Endothelial cell (in vitro differentiated cells): ENCODE measurements at regions not wholly inside any gene's neighbourhood (a gene's known extent, or its start where the extent isn't known, plus 50 kb on each side); places are given as distances from the start of the nearest gene placed in this dataset.

Source experiments
- DNase-seq: peaks from one replicate; pipeline ENCODE4 v3.0.0; 2021; ENCODE audit warnings: low spot score
- H3K27ac Mint-ChIP-seq: one replicate; pipeline ENCODE4 v1.8.0; 2021; ENCODE audit warnings: mixed read lengths, inconsistent platforms; ENCODE audit not compliant: unreplicated experiment
- H3K27me3 Mint-ChIP-seq: one replicate; pipeline ENCODE4 v1.8.0; 2021; ENCODE audit warnings: mild to moderate bottlenecking, moderate library complexity, mixed read lengths, inconsistent platforms; ENCODE audit not compliant: unreplicated experiment
- H3K36me3 Mint-ChIP-seq: one replicate; pipeline ENCODE4 v1.8.0; 2021; ENCODE audit warnings: mild to moderate bottlenecking, low read depth, mixed read lengths, inconsistent platforms; ENCODE audit not compliant: unreplicated experiment
- H3K4me1 Mint-ChIP-seq: one replicate; pipeline ENCODE4 v1.8.0; 2021; ENCODE audit warnings: mild to moderate bottlenecking, mixed read lengths, inconsistent platforms; ENCODE audit not compliant: unreplicated experiment
- H3K4me3 Mint-ChIP-seq: one replicate; pipeline ENCODE4 v1.8.0; 2021; ENCODE audit warnings: mild to moderate bottlenecking, mixed read lengths, inconsistent platforms; ENCODE audit not compliant: unreplicated experiment
- H3K9me3 Mint-ChIP-seq: one replicate; pipeline ENCODE4 v1.8.0; 2021; ENCODE audit warnings: mixed read lengths, inconsistent platforms; ENCODE audit not compliant: unreplicated experiment
- CTCF ChIP-seq: fragments of 200-600 bp; sonication (generic); IDR thresholded peaks from one replicate; pipeline ENCODE4 v1.5.0; 2021; ENCODE audit warnings: antibody characterized with exemption; ENCODE audit not compliant: unreplicated experiment

- Mint-ChIP-seq H3K4me3 (no peak overlapping the region), H3K9me3 (peaks cover 6% of the 10 kb centered on the region), H3K36me3 (peaks cover 8% of the 10 kb centered on the region), H3K27ac (no peak overlapping the region), H3K4me1 (no peaks in the 10 kb centered on the region), H3K27me3 (peaks cover 6% of the 10 kb centered on the region)
- no peak for TF ChIP-seq CTCF
- DNase-seq, result no peak
Observed at GRCh38 chr2:9738062-9738461, 105.2 kb upstream of the TAF1B start.

- DNase-seq, result no peak
- Mint-ChIP-seq H3K27me3 (peaks cover 8% of the 10 kb centered on the region), H3K4me1 (no peaks in the 10 kb centered on the region), H3K4me3 (no peak overlapping the region), H3K27ac (no peak overlapping the region), H3K36me3 (peaks cover 8% of the 10 kb centered on the region), H3K9me3 (peaks cover 6% of the 10 kb centered on the region)
- no peak for TF ChIP-seq CTCF
Observed at GRCh38 chr2:9738535-9739496, 104.5 kb upstream of the TAF1B start.

- Mint-ChIP-seq H3K27ac (no peak overlapping the region), H3K4me3 (no peak overlapping the region), H3K4me1 (no peaks in the 10 kb centered on the region), H3K27me3 (peaks cover 8% of the 10 kb centered on the region), H3K9me3 (peaks cover 6% of the 10 kb centered on the region), H3K36me3 (peaks cover 8% of the 10 kb centered on the region)
- TF ChIP-seq CTCF, result no peak
- DNase-seq, result no peak
Observed at GRCh38 chr2:9739531-9739964, 103.7 kb upstream of the TAF1B start.

GRCh38 chr2:9740382-9741073 is 102.7 kb upstream of the TAF1B start:
- no peak overlapping the region for H3K27ac Mint-ChIP-seq
- peaks cover 3% of the 10 kb centered on the region for H3K36me3 Mint-ChIP-seq
- H3K4me1 Mint-ChIP-seq, result no peaks in the 10 kb centered on the region
- H3K27me3 Mint-ChIP-seq, result peaks cover 8% of the 10 kb centered on the region
- TF ChIP-seq CTCF, result no peak
- H3K4me3 Mint-ChIP-seq, result no peak overlapping the region
- DNase-seq, result no peak
- H3K9me3 Mint-ChIP-seq, result no peaks in the 10 kb centered on the region

- no peak for TF ChIP-seq CTCF
- Mint-ChIP-seq H3K4me1 (no peaks in the 10 kb centered on the region), H3K36me3 (peaks cover 3% of the 10 kb centered on the region), H3K9me3 (no peaks in the 10 kb centered on the region), H3K4me3 (no peak overlapping the region), H3K27me3 (peaks cover 6% of the 10 kb centered on the region), H3K27ac (no peak overlapping the region)
- no peak for DNase-seq
Observed at GRCh38 chr2:9741110-9741509, 102.2 kb upstream of the TAF1B start.
